NCI-H526 treated with DMSO at 0.1 percent for 48 hours (cell line): ENCODE measurements at regions not wholly inside any gene's neighbourhood (a gene's known extent, or its start where the extent isn't known, plus 50 kb on each side); places are given as distances from the start of the nearest gene placed in this dataset.

Experiments used
- DNase-seq: peaks from one replicate; lab custom pipeline; 2025; lab: John Stamatoyannopoulos, UW

DNA sequence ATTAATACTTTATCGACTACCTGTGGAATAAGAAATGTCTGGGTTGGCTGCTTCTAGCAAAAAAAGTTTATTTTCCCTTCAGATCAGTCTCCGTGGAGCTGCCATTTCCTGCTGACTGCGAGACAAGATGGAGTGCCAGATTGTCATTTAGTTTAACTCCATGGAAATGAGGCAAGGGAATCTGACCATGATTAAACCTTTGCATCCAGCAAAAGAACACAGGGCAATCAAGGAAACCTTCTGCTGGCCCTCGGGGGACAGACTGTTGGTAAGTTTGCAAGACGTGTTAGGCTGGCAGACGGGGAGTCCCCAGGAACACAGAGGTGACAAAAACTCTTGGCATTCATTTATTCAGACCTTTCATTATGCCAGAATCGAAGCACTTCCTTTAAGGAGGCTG is 52.2 kb upstream of the SPACA1 start:
- DNase-seq = no peak

DNA sequence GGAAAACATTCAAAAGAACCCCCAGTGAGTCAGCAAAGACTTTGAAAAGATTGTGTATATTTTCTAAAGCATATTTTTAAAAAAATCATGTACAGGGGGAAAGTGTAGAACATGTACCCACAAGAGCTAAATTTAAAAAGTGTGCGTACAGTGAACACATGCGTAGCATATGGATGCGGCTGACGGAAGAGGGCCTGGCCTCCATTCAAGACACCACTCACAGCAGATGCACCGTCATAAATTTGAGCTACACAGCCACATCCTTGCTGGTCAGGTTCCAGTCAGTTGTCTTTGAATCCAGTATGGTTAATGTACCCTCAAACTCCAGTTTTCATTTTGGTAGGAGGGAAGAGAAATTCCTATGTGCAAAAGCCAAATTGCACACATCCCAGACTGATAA is 54.3 kb upstream of the SPACA1 start:
- no peak for DNase-seq

DNA sequence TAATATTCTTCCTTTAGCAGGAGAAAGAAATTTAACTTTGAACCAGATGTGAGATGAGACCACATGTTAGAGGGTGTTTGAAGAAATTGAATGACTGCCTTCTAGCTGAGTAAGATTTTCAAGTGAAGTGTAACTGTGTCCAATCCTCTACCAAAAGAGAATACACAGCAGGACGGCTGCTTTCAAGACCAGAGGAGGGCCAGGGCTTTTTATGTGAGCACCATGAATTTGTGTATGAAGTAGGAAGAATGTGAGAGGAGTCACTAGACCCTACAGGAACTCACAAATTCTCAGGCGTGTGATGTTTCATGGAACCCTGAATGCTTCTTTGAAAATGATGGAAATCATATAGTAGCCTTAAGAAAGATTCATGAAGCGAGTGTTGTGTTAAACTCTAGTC is 56.8 kb upstream of the SPACA1 start:
- no peak for DNase-seq

DNA sequence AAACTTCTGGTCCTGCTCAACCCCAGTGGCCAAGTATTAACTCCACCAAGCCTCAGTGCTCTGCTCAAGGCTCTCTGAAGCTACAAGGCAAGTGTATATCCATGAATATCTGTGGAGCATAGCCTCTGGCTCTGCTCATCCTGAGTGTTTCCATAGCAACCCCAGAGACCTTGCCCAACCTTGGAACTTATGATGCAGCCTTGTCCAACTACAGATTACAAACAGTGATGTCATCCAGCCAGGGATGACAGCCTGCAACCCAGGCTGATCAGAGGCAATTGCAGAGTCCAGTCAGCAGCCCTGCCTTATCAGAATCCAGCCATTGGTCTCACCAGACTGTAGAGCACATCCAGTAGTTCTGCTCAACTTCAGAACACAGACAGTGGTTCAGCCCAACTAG is 65.5 kb upstream of the SPACA1 start:
- DNase-seq = no peak

DNA sequence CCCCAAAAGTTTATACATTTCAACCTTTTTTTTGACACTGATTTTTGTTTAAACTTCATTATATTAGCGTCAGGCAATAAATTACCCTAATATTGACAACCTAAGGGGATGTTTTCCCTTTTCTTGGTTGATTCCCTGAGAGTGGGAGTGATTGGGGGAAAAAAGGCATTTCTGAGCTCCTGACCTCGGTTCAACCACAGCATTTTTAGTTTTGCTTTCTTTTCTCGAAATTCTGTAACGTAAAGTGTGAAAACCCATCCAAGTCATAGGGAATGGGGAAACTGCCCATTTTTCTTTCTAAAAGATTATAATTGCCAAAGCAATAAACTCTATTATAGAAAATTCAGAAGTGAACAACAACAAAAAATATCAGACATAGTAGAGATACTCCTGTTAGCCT is 67.9 kb upstream of the SPACA1 start:
- no peak for DNase-seq

DNA sequence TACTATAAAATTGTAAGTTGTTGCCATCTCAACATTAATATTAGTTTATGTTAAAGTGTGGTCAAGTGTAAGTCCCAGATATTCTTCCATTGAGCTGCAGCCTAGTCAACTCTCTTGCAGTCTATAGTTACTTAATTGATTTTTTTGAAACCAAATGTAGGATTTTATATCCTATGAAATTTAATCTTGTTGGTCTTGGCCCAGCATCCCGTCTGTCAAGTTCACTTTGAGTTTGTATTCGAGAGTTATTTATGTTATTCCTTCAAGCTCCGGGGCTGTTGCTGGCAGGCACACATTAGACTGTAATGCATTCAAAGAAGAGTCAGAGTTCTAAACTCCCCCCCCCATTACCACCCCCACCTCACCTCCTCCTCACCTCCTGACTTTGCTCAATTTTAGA is 71.0 kb upstream of the SPACA1 start:
- DNase-seq = no peak

DNA sequence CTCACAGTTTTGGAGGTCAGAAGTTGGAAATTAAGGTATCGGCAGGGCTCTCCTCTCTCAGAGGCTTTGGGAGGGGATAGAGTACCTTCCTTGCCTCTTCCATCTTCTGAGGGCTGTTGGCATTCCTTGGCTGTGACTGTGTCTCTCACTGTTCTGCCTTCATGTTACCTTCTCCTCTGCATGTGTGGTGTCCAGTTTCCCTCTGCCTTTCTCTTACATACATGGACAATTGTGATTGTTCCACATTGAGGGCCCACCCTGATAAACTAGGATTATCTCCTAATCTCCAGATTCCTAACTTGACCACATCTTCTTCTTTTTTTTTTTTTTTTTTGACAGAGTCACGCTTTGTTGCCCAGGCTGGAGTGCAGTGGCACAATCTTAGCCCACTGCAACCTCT is 72.1 kb upstream of the SPACA1 start:
- no peak for DNase-seq

DNA sequence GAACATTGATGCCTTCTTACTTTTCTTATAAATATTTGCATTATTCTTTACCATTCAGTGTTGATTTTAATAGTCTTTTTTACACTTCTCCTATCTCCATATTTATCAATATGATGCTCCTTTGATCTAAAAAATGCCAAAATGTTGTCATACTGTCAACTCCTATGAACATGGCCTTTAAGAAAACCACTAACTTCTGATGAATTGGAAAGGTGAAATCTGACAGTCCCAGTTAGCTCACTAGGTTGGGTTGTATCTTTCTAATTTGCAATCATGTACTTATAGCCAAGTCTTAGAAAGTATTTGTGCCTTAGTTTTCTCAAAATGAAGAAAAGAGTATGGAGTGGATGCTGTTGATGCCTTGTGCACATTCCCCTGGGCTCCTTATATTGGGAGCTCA is 75.4 kb upstream of the SPACA1 start:
- no peak for DNase-seq

DNA sequence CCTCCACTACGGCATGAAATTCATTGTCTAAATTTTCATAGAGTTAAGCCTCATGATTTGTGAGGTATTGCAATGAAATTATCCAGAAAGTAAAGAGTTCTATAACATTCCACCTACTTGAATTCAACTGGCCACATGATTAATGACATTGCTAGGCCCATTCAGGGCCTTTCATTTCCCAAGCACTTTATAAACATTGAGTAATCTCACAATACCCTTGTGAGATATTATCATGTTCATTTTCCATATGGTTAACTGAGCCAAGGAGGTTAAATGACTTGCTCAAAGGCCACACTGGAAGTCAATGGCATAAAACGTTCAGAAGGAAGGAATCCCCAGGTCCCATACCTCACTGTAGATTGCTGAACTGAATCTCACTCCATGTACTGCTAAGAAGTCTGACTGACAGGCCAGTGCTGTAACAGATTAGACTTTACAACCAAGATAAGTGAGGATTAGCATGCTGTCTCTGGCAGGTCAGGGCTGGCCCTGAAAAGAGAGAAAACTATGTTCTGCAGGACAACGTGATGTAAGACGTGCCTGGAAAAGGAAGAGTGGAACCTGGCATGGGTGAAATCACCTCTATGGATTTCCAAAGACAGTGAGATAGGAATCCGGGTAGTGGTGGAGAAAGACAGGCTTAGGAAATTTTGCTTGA is 75.9 kb upstream of the SPACA1 start:
- DNase-seq = no peak

DNA sequence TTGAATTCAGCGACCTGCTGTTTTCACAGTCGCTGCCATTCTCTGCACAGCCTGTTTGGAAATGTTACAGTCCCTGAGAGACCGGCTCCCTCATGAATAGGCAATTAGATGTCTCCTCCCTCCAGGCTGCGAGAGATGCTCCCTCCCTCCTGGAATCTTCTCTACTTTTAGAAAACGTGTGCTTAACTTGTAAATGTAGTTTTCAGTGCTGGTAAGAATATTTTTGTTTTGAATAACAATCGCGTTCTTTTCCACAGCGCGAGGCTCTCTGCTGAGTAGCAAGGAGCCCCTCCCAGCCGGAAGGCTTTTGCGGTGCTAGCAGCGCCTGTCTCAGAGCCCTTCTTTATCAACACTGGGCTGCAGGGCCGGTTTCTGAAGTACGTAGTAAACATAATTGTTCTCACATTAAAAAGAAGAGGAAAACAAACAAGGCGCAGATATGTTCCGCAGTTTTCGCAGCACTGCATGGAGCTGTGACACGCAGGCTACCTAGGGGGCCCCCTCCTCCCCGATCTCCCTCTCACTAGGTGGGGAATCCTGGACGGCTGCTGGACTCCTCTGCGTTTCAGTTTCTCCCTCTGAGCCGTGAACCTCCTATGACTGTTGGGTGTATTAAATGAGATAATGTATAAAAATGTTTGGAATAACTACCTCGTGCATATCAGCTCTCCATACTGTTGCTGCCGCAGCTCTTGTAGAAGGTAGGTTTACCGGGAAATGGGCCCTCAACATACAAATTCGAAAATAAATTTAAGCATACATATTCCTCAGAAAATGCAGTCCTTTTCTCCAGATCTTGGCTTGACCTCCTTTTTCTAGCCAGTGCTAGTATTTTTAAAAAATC is 79.0 kb upstream of the SPACA1 start:
- DNase-seq = peak; percentile 78

DNA sequence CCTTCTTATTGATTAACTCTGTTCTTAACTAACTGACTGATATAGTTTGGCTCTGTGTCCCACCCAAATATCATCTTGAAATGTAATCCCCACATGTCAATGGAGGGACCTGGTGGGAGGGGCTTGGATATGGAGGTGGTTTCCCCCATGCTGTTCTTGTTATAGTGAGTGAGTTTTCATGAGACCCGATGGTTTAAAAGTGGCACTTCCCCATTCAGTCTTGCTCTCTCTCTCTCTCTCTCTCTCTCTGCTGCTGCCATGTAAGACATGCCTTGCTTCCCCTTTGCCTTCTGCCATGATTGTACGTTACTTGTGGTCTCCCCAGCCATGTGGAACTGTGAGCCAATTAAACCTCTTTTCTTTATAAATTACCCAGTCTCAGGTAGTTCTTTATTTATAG is 81.8 kb upstream of the SPACA1 start:
- no peak for DNase-seq

DNA sequence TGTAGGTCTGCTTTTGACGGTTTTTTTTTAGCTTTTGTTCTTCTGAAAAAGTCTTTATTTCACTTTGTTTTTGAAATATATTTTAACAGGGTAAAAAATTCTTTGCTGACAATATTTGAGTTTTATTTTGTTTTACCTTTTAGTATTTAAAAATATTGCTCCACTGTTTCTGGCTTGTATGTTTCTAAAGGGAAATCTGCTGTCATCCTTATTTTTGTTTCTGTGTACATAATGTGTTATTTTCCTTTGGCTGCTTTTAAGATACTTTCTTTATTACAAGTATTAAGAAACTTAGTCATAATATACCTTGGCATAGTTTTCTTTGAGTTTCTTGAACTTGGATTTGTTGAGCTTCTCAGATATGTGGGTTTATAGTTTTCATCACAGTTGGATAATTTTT is 88.6 kb upstream of the SPACA1 start:
- no peak for DNase-seq

DNA sequence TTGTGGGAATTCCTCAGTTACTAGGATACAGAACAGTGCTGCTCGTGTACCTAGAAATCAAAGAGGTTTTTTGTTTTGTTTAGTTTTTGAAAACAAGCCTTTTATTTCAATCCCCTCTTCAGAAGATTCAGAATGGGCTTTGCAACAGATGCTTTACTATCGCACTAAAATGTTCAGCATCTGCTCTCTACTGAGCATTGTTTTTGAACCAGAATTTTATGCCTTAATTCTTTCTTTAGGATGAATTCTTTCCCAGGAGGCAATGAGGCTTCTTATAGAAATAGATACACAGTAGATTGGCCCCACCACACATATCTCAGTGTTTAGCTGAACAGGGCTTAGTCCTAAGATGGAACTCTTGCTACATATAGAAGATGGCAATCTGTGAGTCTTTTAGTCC is 95.9 kb upstream of the SPACA1 start:
- no peak for DNase-seq

DNA sequence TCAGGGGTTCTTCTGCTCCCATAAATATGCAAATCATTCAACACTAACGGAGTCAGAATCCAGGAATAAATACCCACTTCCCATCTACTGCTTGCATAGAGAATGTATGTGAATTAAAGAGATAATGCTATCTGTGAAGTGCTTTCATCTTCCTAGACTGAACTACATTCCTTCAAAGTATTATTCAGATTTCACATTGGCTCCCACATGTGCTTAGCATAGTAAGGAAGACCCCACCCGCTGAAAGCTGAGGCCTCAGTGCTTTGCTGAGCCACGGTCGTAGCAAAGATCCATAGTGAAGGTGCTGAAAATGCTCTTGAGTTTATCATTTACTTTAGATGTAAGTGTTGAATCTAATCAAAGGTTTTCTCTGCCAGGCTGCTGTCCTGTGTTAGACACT is 97.0 kb upstream of the SPACA1 start:
- DNase-seq = no peak

DNA sequence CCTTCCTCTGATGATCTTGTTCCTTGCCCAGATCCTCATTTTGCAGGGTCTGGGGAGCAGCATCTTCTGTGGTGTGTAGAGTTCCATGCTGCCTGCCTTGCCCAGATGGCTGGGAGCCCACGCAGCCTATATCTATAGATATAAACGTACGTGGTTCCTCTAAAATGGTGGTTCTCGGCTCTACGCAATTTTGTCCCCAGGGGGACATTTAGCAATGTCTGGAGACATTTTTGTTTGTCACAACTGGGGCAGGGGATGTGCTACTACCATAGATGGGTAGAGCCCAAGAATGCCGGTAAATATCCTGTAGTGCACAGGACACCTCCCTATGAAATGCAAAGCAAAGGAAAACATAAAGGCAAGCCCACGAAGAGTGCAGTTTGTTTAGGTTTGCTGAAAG is 98.4 kb upstream of the SPACA1 start:
- no peak for DNase-seq

DNA sequence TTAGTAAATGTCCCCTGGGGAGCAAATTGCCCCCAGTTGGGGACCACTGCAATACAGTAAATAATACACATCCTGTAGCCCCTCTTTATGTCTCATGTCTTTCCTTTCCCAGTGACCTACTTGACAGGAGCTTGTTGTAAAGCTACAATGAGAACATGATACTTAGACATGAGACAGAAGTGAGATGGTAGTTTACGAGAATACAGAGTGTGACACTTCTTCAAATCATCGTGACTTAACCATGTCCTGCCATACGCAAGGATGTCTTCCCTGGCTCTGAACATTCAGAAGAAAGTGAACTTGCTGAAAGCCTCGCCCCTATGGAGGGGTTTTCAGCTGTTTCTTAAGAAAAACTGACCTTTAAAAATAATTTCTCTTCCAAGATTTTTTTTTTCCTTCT is 101.0 kb upstream of the SPACA1 start:
- no peak for DNase-seq

DNA sequence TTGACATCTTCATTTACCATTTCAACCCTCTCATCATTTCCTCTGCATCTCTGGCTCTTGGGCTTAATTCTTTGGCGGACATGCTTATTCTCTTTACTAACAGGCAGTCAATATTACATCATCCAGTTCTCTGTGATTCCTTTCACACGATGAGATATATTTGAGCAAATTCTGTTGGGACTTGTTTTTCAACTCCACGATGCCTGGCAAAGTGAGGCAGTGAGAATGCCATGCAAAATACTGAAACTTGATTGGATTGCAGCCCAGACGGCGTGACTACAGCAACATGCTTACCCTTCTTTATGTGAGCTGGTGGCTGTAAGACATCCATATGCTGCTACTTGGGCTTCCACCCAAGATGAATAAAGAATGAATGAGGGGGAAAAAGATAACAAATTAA is 101.7 kb upstream of the SPACA1 start:
- no peak for DNase-seq

DNA sequence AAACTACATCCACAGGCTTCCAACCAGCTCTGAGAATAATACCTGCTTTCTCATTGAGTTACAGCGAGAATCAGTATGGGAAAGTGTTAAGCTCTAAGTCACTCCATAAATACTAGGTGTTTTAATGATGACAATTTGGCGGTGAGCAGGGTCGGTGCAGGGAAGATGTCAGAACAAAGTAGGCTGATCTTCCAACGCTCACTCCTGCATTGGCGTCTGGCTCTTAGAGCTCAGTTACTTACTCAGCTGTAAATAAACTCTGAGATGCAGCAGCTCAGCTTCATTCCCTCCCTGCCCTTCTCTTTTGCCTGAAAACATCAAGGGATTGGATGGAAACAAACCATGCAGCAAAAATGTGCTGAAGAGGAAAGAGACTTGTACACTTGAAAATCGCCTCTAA is 102.5 kb upstream of the SPACA1 start:
- no peak for DNase-seq

DNA sequence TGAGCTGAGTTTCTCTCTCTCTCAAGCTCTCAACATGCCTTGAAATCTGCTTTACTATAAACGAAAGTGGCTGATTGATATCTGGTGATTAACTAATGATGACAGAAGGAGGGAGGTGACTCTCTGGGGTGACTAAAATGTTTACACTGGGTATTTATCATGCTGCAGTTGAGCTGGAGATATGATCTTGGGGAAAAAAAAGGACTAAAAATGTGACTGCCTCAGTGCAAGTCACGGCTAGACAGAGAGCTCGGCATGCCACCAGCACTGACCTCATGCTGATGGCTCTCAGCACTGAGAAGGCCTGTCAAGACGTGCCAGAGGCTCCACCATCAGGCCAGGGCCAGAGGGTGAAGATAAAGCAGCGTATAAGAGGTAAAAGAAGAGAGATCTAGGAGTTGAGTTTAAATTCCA is 103.1 kb upstream of the SPACA1 start:
- DNase-seq = no peak

DNA sequence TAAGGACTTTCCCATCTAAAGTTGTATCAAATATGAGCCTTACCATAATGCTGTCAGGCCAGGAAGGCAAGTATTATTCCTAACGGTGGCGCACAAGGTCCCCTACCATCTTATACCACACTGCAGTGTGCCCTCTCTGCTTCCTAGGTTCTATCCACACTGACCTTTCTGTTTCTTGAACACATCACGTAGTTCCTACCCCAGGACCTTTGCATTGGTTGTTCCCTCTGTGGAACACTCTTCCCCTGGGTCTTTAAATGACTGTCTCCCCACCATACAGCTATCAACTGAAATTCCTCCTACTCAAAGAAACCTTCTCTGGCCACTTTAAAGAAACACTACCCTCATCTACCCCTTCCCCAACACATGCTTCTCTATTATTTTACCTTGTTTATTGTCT is 104.5 kb upstream of the SPACA1 start:
- no peak for DNase-seq

DNA sequence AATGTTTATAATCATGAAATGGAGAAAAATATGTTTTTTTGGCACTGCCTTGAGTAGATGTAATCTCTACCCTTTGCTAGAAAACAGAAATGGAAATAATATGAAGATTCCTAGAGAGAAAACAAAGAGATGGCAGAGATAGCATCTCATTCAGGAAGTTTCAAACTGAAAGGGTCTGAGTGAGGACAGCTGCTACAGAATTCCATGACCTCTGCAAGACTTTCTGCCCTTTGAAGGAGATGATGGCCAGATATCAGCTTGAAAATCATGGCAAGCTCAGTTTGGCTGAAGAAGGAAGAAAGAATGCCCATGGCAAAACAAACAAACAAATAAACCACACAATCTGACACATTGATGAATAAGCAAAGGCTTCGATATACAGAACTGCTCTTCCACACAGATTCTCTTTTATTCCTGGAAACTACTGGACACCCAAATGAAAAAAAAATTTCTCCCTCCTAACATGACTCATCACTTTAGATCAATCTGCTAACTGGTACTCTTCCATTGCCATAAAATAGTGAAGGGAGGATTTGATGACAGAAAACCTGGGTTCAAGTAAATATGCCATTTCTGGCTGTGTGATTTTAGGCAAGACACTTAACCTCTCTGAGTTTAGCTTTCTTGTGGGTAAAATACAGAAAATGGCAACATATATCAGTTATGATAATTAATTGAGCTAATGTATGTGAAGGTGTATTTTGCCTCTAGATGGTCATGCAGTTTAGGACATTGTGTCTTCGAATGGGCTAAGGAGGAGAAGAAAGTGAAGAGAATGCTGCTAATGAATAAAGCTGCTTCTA is 105.9 kb upstream of the SPACA1 start:
- no peak for DNase-seq

DNA sequence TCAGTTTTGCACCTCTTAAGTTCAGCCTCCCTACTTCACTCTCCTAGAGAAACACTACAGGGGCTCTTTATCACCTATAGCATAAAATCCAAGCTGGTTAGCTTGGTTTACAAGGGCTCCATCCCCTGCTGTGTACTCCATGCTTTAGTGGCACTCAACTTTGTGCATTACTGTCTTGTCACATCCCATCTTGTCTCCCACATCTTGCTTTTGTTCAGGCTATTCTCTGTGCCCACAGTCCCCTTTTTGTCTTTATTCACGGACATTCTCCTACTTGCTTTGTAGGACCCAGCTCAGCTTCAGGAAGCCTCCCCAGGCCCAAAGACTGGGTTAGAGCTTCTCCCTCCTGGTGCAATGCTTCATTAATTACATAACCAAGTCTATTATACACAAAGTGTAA is 107.9 kb upstream of the SPACA1 start:
- DNase-seq = no peak

DNA sequence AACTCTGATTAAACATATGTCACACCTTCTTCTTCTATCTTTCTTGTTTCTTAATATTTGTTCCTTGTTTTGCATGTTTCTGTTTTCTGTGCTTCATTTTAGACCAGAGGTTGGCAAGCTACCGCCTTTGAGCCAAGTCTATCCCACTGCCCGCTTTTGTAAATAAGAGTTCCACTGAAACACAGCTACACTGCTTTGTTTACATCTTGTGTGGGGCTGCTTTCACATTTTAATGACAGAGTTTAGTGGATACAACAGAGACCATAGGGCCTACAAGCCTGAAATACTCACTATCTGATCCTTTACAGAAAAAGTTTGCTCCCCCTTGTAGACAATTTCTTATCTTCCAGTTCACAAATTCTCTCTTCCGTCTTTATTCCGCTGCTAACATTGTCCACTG is 109.4 kb upstream of the SPACA1 start:
- DNase-seq = no peak
